ENCODE measurements at regions not wholly inside any gene's neighbourhood (a gene's known extent, or its start where the extent isn't known, plus 50 kb on each side); places are given as distances from the start of the nearest gene placed in this dataset.

DNA sequence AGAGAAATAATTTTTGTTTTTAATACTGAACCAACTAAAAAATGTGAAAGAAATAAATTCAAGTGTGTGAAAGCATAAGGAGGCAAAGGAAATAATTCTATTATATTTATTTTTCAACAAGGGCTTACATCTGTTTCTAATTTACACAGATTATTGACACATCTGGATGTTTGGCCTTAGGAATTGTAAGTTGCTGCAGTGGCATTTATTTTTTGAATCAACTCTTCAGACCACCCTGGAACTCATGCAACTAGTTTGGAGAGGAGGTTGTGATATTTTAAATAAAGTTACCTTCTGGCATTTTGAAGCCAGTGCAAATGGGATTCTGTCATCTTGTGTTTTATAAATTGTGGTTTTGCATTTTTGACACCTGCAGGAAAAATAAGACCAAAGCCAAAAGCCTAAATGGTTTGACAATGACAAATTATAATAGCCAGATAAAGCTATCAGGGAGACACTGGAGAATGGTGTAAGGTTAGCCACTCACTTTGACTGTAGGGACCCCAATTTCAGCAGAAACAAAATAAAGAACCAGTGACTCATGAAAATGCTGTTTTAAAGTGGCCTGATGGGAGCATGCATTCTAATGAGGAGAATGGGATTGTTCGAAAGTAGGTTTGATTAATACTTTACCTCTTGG, 192.9 kb downstream of the KLF5 start:
- TF ChIP-seq TAF1 (IDR thresholded peaks at IDR 0.05; ENCODE audit: borderline replicate concordance, insufficient read depth, low read length): no peak
- no peak for TF ChIP-seq POLR2AphosphoS5 (IDR thresholded peaks at IDR 0.05; ENCODE audit: low read depth, low read length)
- TF ChIP-seq FOXP2 (optimal IDR thresholded peaks at IDR 0.05; ENCODE audit: borderline replicate concordance, extremely low read depth, extremely low read length, insufficient read depth): no peak
- no peak for TF ChIP-seq SIN3A (IDR thresholded peaks at IDR 0.05; ENCODE audit: borderline replicate concordance, insufficient read depth, low read length)
- TF ChIP-seq, protein P1, sequence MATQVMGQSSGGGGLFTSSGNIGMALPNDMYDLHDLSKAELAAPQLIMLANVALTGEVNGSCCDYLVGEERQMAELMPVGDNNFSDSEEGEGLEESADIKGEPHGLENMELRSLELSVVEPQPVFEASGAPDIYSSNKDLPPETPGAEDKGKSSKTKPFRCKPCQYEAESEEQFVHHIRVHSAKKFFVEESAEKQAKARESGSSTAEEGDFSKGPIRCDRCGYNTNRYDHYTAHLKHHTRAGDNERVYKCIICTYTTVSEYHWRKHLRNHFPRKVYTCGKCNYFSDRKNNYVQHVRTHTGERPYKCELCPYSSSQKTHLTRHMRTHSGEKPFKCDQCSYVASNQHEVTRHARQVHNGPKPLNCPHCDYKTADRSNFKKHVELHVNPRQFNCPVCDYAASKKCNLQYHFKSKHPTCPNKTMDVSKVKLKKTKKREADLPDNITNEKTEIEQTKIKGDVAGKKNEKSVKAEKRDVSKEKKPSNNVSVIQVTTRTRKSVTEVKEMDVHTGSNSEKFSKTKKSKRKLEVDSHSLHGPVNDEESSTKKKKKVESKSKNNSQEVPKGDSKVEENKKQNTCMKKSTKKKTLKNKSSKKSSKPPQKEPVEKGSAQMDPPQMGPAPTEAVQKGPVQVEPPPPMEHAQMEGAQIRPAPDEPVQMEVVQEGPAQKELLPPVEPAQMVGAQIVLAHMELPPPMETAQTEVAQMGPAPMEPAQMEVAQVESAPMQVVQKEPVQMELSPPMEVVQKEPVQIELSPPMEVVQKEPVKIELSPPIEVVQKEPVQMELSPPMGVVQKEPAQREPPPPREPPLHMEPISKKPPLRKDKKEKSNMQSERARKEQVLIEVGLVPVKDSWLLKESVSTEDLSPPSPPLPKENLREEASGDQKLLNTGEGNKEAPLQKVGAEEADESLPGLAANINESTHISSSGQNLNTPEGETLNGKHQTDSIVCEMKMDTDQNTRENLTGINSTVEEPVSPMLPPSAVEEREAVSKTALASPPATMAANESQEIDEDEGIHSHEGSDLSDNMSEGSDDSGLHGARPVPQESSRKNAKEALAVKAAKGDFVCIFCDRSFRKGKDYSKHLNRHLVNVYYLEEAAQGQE (IDR thresholded peaks at IDR 0.05; ENCODE audit: insufficient read depth in 1 of 2, low read depth in 2 of 2, low read length in 2 of 2): no peak

DNA sequence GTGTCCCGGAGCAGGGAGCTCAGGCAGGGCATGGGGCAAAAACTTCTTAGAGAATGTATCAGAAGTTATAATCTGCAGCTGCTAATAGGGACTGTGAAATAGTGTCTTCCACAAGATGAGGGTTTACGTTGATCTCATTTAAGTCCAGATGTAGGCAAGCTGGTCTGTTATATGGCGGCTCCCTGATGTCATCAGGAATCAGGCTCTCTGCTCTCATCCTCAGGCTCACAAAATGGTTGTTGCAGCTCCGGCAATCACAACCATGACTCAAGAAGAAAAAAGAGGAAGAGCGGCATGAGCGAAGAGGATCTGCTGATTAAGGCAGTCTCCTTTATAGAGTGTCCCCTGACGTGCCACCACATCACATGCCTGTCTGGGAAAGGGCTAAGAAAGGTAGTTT, 191.3 kb downstream of the KLF5 start:
- TF ChIP-seq, protein P1 (IDR thresholded peaks at IDR 0.05; ENCODE audit: insufficient read depth in 1 of 2, low read depth in 2 of 2, low read length in 2 of 2): no peak
- no peak for TF ChIP-seq SIN3A (IDR thresholded peaks at IDR 0.05; ENCODE audit: borderline replicate concordance, insufficient read depth, low read length)
- TF ChIP-seq FOXP2 (optimal IDR thresholded peaks at IDR 0.05; ENCODE audit: borderline replicate concordance, extremely low read depth, extremely low read length, insufficient read depth): no peak
- TF ChIP-seq TAF1 (IDR thresholded peaks at IDR 0.05; ENCODE audit: borderline replicate concordance, insufficient read depth, low read length): no peak
- TF ChIP-seq POLR2AphosphoS5 (IDR thresholded peaks at IDR 0.05; ENCODE audit: low read depth, low read length): no peak

DNA sequence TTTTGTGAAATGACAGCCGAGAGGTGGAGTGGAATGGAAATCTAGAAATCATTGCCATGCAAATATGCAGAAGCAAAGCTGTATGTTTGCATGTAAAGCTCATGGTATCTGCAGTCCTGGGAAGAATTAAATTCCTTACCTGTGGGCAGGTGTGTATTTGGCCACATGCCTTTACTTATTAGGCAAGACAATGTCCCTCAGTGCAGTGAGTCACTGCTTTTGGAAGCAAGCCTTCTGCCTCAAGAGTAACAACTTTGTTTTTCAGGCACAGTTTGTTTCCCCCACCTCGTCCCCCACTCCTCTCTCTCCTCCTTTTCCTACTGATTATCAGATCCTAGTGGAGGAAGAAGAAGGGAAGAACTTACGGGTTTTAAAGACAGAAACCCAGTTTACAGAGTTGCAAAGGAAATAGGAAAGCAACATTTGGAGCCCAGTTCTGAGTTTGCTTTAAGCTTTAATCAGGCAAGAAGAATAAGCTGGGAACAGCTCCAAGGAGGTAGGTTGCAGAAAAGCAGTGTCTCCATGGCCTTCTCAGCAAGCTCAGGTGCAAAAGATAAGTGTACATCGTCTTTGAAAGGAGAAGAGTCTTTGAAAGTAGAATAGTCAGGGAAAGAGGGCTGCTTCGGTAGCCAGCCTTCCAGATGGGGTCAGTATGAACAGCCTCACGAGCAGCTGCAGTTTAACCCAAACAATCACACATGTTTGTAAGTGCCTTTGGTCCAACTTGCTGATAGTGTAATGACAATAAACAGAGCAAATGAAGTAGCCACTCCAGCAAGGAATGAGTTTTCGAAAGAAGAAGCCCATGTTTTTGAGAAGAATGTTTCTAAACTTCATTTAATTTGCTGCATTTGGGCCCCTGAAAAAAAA, 190.1 kb downstream of the KLF5 start:
- TF ChIP-seq FOXP2 (optimal IDR thresholded peaks at IDR 0.05; ENCODE audit: borderline replicate concordance, extremely low read depth, extremely low read length, insufficient read depth) (no peak), SIN3A (IDR thresholded peaks at IDR 0.05; ENCODE audit: borderline replicate concordance, insufficient read depth, low read length) (no peak), TAF1 (IDR thresholded peaks at IDR 0.05; ENCODE audit: borderline replicate concordance, insufficient read depth, low read length) (no peak), POLR2AphosphoS5 (IDR thresholded peaks at IDR 0.05; ENCODE audit: low read depth, low read length) (no peak)
- TF ChIP-seq, protein P1 (IDR thresholded peaks at IDR 0.05; ENCODE audit: insufficient read depth in 1 of 2, low read depth in 2 of 2, low read length in 2 of 2): no peak

DNA sequence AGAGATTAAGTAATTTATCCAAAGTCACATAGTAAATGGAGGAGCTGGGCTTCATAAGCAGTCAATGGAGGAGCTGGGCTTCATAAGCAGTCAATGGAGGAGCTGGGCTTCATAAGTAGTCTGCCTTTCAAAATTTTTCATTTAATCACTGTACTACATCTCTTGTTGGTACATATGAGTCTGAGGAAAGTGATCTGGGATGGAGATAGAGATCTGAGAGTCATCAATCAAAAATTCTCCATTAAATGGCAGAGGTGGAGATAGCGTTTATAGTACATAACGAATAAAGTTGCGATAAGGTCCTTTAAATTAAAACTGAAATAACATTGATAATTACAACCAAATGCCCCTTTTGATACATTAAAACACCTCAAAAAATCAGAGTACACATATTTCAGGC, 189.3 kb downstream of the KLF5 start:
- TF ChIP-seq SIN3A (IDR thresholded peaks at IDR 0.05; ENCODE audit: borderline replicate concordance, insufficient read depth, low read length): no peak
- no peak for TF ChIP-seq POLR2AphosphoS5 (IDR thresholded peaks at IDR 0.05; ENCODE audit: low read depth, low read length)
- TF ChIP-seq TAF1 (IDR thresholded peaks at IDR 0.05; ENCODE audit: borderline replicate concordance, insufficient read depth, low read length): no peak
- TF ChIP-seq, protein P1 (IDR thresholded peaks at IDR 0.05; ENCODE audit: insufficient read depth in 1 of 2, low read depth in 2 of 2, low read length in 2 of 2): no peak
- TF ChIP-seq FOXP2 (optimal IDR thresholded peaks at IDR 0.05; ENCODE audit: borderline replicate concordance, extremely low read depth, extremely low read length, insufficient read depth): no peak

Measured in PFSK-1 (cell line).